CD14-positive monocyte (primary cell): ENCODE measurements at regions not wholly inside any gene's neighbourhood (a gene's known extent, or its start where the extent isn't known, plus 50 kb on each side); places are given as distances from the start of the nearest gene placed in this dataset.

Experiments
- DNase-seq, 3 donors: peaks; one replicate each; pipeline ENCODE4 v3.0.0-alpha.2; 2011 to 2022
- H2AFZ ChIP-seq: 2 replicates; pipeline ENCODE4 v1.6.0; 2012; ENCODE audit warnings: mild to moderate bottlenecking, low read depth, low read length, inconsistent platforms; ENCODE audit not compliant: insufficient read depth, poor library complexity, severe bottlenecking
- H3K27ac ChIP-seq, 2 donors: 1 replicate in 1 of 2; 2 replicates in 1 of 2; pipeline ENCODE4 v1.5.1; 2012 to 2013; ENCODE audit warnings: low read length in 2 of 2, control low read depth in 1 of 2, inconsistent platforms in 1 of 2, low read depth in 1 of 2, mild to moderate bottlenecking in 1 of 2
- H3K27me3 ChIP-seq, 2 donors: one replicate each; pipeline versions ENCODE4 v1.6.0 to v1.6.1; 2011 to 2013; ENCODE audit warnings: low read length in 2 of 2; ENCODE audit not compliant: control insufficient read depth in 2 of 2, insufficient read depth in 2 of 2
- H3K36me3 ChIP-seq, 2 donors: replicated peaks in 1 of 2; 1 replicate in 1 of 2; 2 replicates in 1 of 2; pipeline versions ENCODE4 v1.5.1 to v1.6.1; 2012 to 2013; ENCODE audit warnings: low read length in 2 of 2, control low read depth in 1 of 2, inconsistent platforms in 1 of 2, mild to moderate bottlenecking in 1 of 2; ENCODE audit not compliant: insufficient read depth in 2 of 2, control insufficient read depth in 1 of 2
- H3K4me1 ChIP-seq, 2 donors: 1 replicate in 1 of 2; 2 replicates in 1 of 2; pipeline versions ENCODE4 v1.5.1 to v1.6.1; 2012 to 2013; ENCODE audit warnings: low read length in 2 of 2, control low read depth in 1 of 2, inconsistent platforms in 1 of 2, mild to moderate bottlenecking in 1 of 2, moderate library complexity in 1 of 2; ENCODE audit not compliant: insufficient read depth in 2 of 2, control insufficient read depth in 1 of 2
- H3K4me2 ChIP-seq: replicated peaks from 2 replicates; pipeline ENCODE3; 2012; ENCODE audit warnings: low read length, moderate library complexity, mild to moderate bottlenecking; ENCODE audit not compliant: poor library complexity, severe bottlenecking; ENCODE audit errors: extremely low read depth
- H3K4me3 ChIP-seq, 3 experiments: fragments of 200-600 bp in 1 of 3; sonication (generic) in 1 of 3; replicated peaks in 1 of 3; 1 replicate in 2 of 3; 2 replicates in 1 of 3; pipeline ENCODE4 v1.5.1; 2011 to 2013; ENCODE audit warnings: low read length in 3 of 3, mild to moderate bottlenecking in 3 of 3, control low read depth in 2 of 3, low read depth in 2 of 3, inconsistent platforms in 1 of 3, moderate library complexity in 1 of 3
- H3K79me2 ChIP-seq: 2 replicates; pipeline ENCODE4 v1.6.0; 2012; ENCODE audit warnings: mild to moderate bottlenecking, control low read depth, inconsistent platforms, low read length, moderate library complexity; ENCODE audit not compliant: insufficient read depth
- H3K9ac ChIP-seq: 2 replicates; pipeline ENCODE4 v1.6.0; 2017; ENCODE audit warnings: low read length, mild to moderate bottlenecking; ENCODE audit not compliant: insufficient read depth, poor library complexity, severe bottlenecking
- H3K9me3 ChIP-seq, 2 donors: replicated peaks in 1 of 2; 1 replicate in 1 of 2; 2 replicates in 1 of 2; pipeline versions ENCODE4 v1.5.1 to v1.6.1; 2012 to 2013; ENCODE audit warnings: low read length in 2 of 2, control low read depth in 1 of 2; ENCODE audit not compliant: control insufficient read depth in 1 of 2, insufficient read depth in 1 of 2
- H4K20me1 ChIP-seq: 2 replicates; pipeline ENCODE4 v1.6.0; 2012; ENCODE audit warnings: mild to moderate bottlenecking, low read length, control low read depth, moderate library complexity; ENCODE audit not compliant: insufficient read depth
- H3K27ac Mint-ChIP-seq, 7 donors: one replicate each; pipeline ENCODE4 v1.8.0; 2020; ENCODE audit warnings: mild to moderate bottlenecking in 7 of 7, mixed read lengths in 7 of 7, moderate library complexity in 6 of 7, inconsistent platforms in 2 of 7
- H3K27me3 Mint-ChIP-seq, 3 donors: one replicate each; pipeline ENCODE4 v1.8.0; 2021 to 2022; ENCODE audit warnings: low read depth in 3 of 3, mild to moderate bottlenecking in 3 of 3, mixed read lengths in 3 of 3, moderate library complexity in 3 of 3, inconsistent platforms in 1 of 3
- H3K36me3 Mint-ChIP-seq, 2 donors: one replicate each; pipeline ENCODE4 v1.8.0; 2020; ENCODE audit warnings: mixed read lengths in 2 of 2, inconsistent platforms in 1 of 2, mild to moderate bottlenecking in 1 of 2
- H3K4me1 Mint-ChIP-seq: one replicate; pipeline ENCODE4 v1.8.0; 2020; ENCODE audit warnings: mild to moderate bottlenecking, mixed read lengths
- H3K4me3 Mint-ChIP-seq, 2 donors: one replicate each; pipeline ENCODE4 v1.8.0; 2020; ENCODE audit warnings: mild to moderate bottlenecking in 2 of 2, mixed read lengths in 2 of 2, moderate library complexity in 1 of 2
- H3K9me3 Mint-ChIP-seq, 7 donors: one replicate each; pipeline ENCODE4 v1.8.0; 2020 to 2022; ENCODE audit warnings: mixed read lengths in 7 of 7, mild to moderate bottlenecking in 6 of 7, moderate library complexity in 6 of 7, inconsistent platforms in 2 of 7
- WGBS: methylation state at CpG from one replicate; pipeline ENCODE4 v1.1.5; 2013; ENCODE audit warnings: missing lambda C conversion rate; ENCODE audit not compliant: insufficient coverage; 5-methylcytosine and 5-hydroxymethylcytosine counted together
- intact Hi-C, 2 donors: fragments of 100-400 bp; cut with micrococcal nuclease; formaldehyde crosslinking; loops; one replicate each; pipeline versions ENCODE4 v1.15.0 to v1.15.1; 2023
- TF ChIP-seq, protein P1 (sequence below): fragments of 200-600 bp; IDR thresholded peaks from one replicate; pipeline ENCODE4 v1.8.0; 2022; ENCODE audit warnings: antibody characterized with exemption, mild to moderate bottlenecking

GRCh38 chr9:107173422-107174180, 109.5 kb upstream of the RAD23B start:
- TF ChIP-seq, protein P1, sequence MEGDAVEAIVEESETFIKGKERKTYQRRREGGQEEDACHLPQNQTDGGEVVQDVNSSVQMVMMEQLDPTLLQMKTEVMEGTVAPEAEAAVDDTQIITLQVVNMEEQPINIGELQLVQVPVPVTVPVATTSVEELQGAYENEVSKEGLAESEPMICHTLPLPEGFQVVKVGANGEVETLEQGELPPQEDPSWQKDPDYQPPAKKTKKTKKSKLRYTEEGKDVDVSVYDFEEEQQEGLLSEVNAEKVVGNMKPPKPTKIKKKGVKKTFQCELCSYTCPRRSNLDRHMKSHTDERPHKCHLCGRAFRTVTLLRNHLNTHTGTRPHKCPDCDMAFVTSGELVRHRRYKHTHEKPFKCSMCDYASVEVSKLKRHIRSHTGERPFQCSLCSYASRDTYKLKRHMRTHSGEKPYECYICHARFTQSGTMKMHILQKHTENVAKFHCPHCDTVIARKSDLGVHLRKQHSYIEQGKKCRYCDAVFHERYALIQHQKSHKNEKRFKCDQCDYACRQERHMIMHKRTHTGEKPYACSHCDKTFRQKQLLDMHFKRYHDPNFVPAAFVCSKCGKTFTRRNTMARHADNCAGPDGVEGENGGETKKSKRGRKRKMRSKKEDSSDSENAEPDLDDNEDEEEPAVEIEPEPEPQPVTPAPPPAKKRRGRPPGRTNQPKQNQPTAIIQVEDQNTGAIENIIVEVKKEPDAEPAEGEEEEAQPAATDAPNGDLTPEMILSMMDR = no peak
- Mint-ChIP-seq H3K9me3 (peaks cover 0 to 2% (median 0%) of the 10 kb centered on the region in 7 donors), H3K36me3 (no peaks in the 10 kb centered on the region), H3K27me3 (peaks cover 0 to 1% (median 0%) of the 10 kb centered on the region in 3 donors), H3K4me3 (no peak overlapping the region), H3K4me1 (no peaks in the 10 kb centered on the region), H3K27ac (no peak overlapping the region)
- H2AFZ ChIP-seq = no peak overlapping the region
- H3K36me3 ChIP-seq = no peaks in the 10 kb centered on the region
- no peaks in the 10 kb centered on the region for H3K27me3 ChIP-seq
- H3K79me2 ChIP-seq = no peaks in the 10 kb centered on the region
- WGBS = 98% methylated on average over 4 of the region's 7 CpGs
- no peaks in the 10 kb centered on the region for H3K4me1 ChIP-seq
- H3K9me3 ChIP-seq = no peaks in the 10 kb centered on the region
- DNase-seq = no peak
- no peak overlapping the region for H3K9ac ChIP-seq
- no peak overlapping the region for H3K4me2 ChIP-seq
- intact Hi-C loops = loop anchor here (10.0 kb wide), 1 partner anchor 1329 kb away; no protein-coding TSS in a partner anchor
- no peaks in the 10 kb centered on the region for H4K20me1 ChIP-seq
- no peak overlapping the region for H3K4me3 ChIP-seq
- no peak overlapping the region for H3K27ac ChIP-seq

GRCh38 chr9:107174441-107174840, 108.6 kb upstream of the RAD23B start:
- Histone ChIP-seq H3K4me2 (no peak overlapping the region), H3K36me3 (no peaks in the 10 kb centered on the region), H3K9me3 (no peaks in the 10 kb centered on the region), H3K4me1 (no peaks in the 10 kb centered on the region), H4K20me1 (no peaks in the 10 kb centered on the region), H3K27ac (no peak overlapping the region), H3K4me3 (no peak overlapping the region), H2AFZ (no peak overlapping the region), H3K9ac (no peak overlapping the region), H3K27me3 (no peaks in the 10 kb centered on the region), H3K79me2 (no peaks in the 10 kb centered on the region)
- H3K4me1 Mint-ChIP-seq = no peaks in the 10 kb centered on the region
- no peaks in the 10 kb centered on the region for H3K9me3 Mint-ChIP-seq
- H3K27ac Mint-ChIP-seq = no peak overlapping the region
- no peak overlapping the region for H3K4me3 Mint-ChIP-seq
- intact Hi-C loops = loop anchor here (10.0 kb wide), 1 partner anchor 1330 kb away; no protein-coding TSS in a partner anchor
- TF ChIP-seq, protein P1 = no peak
- peaks cover 1 to 3% (median 1%) of the 10 kb centered on the region in 3 donors for H3K27me3 Mint-ChIP-seq
- no peak for DNase-seq
- H3K36me3 Mint-ChIP-seq = no peaks in the 10 kb centered on the region
- 75% methylated on average over 6 of the region's 6 CpGs for WGBS
